ENCODE measurements at regions not wholly inside any gene's neighbourhood (a gene's known extent, or its start where the extent isn't known, plus 50 kb on each side); places are given as distances from the start of the nearest gene placed in this dataset.

DNA sequence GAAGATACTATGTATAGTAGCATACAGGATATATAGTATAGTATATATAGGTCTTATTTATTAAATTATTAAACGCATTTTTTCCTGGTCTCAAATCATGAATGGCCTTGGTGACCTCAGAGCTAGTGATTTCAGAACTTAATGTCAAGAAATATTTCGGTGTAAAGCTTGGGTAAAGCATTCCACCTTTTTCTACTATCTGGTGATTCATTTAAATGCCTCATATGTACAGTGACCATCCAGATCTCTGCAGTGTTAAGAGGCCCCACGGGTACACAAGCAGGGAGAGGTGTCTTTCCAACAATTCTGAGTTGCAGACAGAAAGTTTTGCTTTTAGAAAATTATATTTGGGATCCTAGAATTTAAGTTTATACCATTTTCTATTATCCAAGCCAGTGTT is 626.5 kb downstream of the PTPRC start:
- TF ChIP-seq, protein P1, sequence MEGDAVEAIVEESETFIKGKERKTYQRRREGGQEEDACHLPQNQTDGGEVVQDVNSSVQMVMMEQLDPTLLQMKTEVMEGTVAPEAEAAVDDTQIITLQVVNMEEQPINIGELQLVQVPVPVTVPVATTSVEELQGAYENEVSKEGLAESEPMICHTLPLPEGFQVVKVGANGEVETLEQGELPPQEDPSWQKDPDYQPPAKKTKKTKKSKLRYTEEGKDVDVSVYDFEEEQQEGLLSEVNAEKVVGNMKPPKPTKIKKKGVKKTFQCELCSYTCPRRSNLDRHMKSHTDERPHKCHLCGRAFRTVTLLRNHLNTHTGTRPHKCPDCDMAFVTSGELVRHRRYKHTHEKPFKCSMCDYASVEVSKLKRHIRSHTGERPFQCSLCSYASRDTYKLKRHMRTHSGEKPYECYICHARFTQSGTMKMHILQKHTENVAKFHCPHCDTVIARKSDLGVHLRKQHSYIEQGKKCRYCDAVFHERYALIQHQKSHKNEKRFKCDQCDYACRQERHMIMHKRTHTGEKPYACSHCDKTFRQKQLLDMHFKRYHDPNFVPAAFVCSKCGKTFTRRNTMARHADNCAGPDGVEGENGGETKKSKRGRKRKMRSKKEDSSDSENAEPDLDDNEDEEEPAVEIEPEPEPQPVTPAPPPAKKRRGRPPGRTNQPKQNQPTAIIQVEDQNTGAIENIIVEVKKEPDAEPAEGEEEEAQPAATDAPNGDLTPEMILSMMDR (IDR thresholded peaks at IDR 0.05), result no peak
- TF ChIP-seq POLR2A (IDR thresholded peaks at IDR 0.05), result no peak

All from thyroid gland (tissue), 4 donors.